HG02588 (cell line): ENCODE measurements at regions not wholly inside any gene's neighbourhood (a gene's known extent, or its start where the extent isn't known, plus 50 kb on each side); places are given as distances from the start of the nearest gene placed in this dataset.
"Not testable (repeated sequence)": the region's sequence is repeated elsewhere in the genome, so short reads cannot be mapped to it uniquely, and the experiment has no call there.

Experiments
- ATAC-seq: cut with Tn5 transposase; IDR thresholded peaks from one replicate; pipeline ENCODE4 v1.9.1; 2021; ENCODE audit warnings: mild to moderate bottlenecking, moderate library complexity; ENCODE audit not compliant: unreplicated experiment

DNA sequence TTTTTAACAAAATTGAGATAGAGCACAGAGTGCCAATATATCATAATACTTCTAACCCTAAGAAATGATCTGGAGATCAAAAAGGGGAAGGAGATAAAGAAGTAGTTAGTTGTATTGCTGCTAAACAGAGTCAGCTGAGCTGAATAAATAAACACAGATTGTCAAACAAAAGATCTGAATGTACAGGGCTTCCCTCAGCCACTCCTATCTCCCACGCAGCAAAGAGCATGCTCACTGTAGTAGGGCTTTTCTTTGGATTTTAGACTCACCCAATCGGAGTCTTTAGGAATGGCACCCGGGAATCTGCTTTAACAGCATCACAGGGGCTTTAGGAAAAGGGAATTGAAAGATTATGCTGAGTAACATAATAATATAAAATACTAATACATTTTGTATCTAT, 222.2 kb upstream of the STXBP5 start:
- ATAC-seq = no peak

DNA sequence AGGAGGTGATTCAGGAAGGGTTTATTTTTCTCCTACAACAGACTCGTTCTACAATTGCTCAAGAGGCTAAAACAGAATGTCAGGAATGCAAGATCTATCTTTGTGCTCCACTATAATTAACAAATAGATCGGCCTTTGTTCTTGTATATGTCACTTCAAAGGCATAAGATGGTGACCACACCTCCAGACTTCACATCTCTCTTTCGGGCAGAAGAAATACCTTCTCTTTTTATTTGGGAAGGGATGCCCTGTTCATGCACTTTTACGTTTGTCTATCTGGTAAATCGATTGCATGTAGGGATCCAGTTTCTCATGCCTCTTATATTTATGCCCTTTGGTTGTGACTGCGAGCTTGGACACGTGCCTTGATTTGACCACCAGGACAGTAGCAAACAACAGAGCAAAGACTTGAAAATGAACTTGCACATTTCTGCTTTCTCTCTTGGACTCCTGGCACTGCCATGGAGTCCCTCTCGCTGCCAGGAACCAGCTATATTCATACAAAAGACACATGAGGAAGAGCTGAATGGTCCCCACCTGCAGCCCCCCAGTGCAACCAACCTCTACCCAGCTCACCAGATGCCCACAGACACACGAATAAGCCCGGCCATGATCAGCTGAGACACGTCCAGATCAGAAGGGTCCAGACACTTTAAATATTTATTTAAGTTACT, 219.8 kb upstream of the STXBP5 start:
- ATAC-seq = no peak

GRCh38 chr6:146985111-146985510, 219.1 kb upstream of the STXBP5 start:
- ATAC-seq = no peak

GRCh38 chr6:146985966-146986365, 218.3 kb upstream of the STXBP5 start:
- no peak for ATAC-seq

DNA sequence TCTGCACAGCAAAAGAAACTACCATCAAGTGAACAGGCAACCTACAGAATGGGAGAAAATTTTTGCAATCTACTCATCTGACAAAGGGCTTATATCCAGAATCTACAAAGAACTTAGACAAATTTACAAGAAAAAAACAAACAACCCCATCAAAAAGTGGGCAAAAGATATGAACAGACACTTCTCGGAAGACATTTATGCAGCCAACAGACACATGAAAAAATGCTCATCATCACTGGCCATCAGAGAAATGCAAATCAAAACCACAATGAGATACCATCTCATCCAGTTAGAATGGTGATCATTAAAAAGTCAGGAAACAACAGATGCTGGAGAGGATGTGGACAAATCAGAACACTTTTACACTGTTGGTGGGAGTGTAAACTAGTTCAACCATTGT, 216.3 kb upstream of the STXBP5 start:
- ATAC-seq = not testable (repeated sequence)

DNA sequence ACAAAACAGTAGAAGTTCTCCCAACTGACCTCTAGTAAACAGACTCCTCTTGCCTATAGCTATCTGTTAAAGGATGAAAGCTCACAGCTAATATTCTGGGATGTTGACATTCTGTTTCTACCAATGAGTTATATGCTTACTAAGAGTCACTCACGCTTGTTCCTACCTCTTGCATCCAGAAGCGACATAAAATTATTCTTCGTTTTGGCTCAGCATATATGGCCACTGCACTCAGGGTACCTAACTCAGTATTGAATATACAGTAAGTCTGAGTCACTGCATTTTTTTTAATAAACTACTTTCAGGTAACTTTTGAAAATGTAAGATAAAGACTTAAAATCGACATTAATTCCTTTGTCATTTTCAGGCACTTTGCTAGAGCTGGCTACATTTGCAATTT, 214.4 kb upstream of the STXBP5 start:
- ATAC-seq = no peak

GRCh38 chr6:146990284-146990683, 213.9 kb upstream of the STXBP5 start:
- ATAC-seq = no peak

GRCh38 chr6:146990821-146991798, 213.1 kb upstream of the STXBP5 start:
- no peak for ATAC-seq

- ATAC-seq = no peak
These were observed 207.2 kb upstream of the STXBP5 start for GRCh38 chr6:146997062-146997461.

DNA sequence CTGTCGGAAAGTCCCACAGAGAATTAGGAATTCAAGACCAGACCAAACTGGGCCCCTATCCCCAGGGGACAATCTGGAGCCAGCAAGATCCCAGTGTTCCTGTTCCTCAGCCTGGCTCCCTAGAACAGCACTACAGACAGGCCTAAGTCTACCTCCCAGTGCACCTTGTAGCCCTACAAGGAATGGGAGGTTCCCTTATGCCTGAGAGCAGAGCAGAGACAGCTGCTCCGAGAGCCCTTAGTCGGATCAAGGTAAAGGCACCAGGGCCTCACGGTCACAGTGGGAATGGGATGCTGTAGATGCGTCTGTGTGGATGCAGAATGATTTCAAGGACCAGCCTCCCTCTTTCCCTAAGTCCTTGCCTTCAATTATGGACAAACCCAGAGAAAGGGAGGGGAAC, 204.5 kb upstream of the STXBP5 start:
- no peak for ATAC-seq

GRCh38 chr6:147000545-147001488, 203.4 kb upstream of the STXBP5 start:
- ATAC-seq = no peak

- ATAC-seq = no peak
These were observed 202.6 kb upstream of the STXBP5 start for GRCh38 chr6:147001621-147002020.

DNA sequence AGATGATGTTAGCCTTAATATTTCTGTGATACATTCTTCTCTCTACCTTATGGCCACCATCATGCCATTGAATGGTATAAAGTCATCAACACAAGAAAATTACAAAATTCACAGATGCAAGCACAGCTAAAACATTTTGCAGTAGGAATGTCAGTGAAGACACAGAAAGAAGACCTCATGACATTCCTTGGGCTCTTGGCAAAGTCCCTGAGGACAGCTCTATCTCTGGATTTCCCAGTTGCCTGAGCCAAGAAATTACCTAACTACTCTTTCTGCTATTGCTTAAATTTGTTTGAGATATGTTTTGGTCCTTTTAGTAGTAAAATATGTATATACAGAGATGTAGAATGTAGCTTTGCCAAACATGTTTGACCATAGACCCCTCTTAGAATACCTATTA, 201.0 kb upstream of the STXBP5 start:
- no peak for ATAC-seq

DNA sequence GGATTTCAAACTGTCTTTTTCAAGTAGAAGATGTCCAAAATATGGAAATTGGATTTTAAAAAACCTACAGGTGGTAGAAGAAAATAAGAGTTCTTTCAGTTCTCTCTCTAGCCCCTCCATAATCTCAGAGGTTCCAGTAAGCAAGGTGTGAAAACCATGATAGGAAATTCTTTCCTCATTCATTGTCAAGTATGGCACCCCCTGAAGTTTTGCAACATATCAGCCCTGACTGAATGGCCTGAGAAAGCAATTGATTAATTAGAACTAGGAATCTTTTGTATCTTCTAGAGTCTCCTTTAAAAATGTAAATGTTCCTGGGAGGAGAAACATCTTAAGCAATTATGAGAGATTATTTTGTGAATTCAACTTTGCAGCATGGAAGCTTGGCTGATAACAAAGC, 198.7 kb upstream of the STXBP5 start:
- no peak for ATAC-seq

- no peak for ATAC-seq
These were observed 196.8 kb upstream of the STXBP5 start for GRCh38 chr6:147007441-147007840.

DNA sequence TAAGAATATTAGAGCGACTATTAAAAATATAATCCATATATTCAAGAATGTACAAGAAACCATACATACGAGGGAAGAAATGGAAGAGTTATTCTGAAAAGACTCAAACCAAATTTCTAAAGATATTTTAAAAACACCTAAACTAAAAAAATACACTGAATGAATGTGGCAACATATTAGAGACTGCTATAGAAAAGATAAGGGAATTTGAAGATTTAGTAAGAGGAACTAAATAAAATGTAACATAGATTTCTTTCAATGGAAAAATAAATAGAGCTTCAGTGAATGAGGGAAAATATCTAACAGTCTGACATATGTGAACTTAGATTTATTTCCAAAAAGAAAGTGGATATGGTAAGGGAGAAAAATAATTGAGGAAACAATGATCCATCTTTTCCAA, 194.9 kb upstream of the STXBP5 start:
- ATAC-seq = no peak

DNA sequence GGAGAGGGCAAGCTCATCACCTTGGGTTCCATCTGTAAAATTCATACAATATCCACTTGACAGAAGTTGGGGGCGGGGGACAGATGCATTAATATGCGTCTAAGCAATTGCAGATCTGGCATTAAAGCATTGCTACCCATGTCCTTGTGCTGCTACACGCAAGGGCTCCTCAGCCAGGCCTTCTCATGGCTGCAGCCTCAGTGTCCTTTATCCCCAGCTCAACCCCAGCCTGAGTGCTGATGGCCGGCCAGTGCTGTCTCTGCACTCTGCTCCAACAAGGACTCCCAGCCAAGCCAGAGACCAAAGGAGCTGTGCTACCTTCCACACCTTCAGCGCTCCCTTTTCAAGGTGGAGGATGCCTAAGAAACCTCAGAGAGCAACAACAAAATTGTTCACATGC, 188.5 kb upstream of the STXBP5 start:
- no peak for ATAC-seq

- no peak for ATAC-seq
These were observed 187.8 kb upstream of the STXBP5 start for GRCh38 chr6:147016440-147016839.

- no peak for ATAC-seq
These were observed 187.1 kb upstream of the STXBP5 start for GRCh38 chr6:147017153-147017552.

GRCh38 chr6:147019001-147019400, 185.2 kb upstream of the STXBP5 start:
- no peak for ATAC-seq

DNA sequence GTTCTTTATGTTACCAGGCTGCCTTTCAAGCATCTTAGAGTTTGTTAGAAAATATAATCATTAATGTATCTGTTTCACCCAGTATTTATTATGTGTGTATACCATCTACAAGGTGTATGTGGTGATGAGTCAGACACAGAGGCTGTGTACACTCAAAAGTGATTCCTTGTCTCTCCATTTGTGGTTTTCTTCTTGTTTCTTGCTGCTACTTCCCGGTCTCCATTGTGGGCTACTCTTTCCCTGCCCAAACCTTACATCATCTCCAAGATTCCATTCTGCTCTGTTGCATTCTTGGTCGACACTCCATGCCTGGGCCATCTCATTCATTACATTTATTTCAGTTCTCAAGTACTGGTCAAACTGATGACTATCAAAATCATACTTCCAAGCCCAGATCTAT, 182.2 kb upstream of the STXBP5 start:
- ATAC-seq = no peak
